ENCODE measurements at regions not wholly inside any gene's neighbourhood (a gene's known extent, or its start where the extent isn't known, plus 50 kb on each side); places are given as distances from the start of the nearest gene placed in this dataset.
A peak's percentile ranks its signal among the peaks of the same experiment; 100 is the strongest.
"Not testable (repeated sequence)": the region's sequence is repeated elsewhere in the genome, so short reads cannot be mapped to it uniquely, and the experiment has no call there.

DNA sequence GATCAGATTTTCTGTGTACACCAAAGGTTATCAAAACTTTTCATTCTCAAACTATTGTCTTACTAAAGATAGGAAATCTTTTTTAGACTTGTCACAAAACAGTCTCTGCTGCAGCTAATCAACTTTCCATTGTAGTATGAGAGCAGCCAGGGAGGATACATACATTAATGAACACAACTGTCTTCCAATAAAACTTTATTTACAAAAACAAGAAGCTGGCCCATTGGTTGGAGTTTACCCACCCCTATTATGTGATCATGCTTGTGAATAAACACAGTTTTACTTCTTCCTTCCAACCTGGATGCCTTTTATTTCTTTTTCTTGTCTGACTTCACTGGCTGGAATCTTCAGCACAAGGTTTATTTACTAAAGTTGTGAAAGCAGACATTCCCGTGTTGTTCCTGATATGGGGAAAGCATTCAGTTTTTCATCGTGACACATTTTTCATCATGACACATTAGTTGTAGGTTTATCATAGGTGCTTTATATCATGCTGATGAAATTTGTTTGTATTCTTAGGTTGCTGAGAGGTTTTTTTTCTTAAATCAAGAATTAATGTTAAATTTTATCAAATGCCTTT is 98.5 kb upstream of the CDK13 start:
- POLR2A ChIA-PET = no interaction called here
- no peaks in the 10 kb centered on the region for H3K9me3 Mint-ChIP-seq
- ATAC-seq (no peak), DNase-seq (ENCODE audit: low spot score) (no peak)
- H3K4me1 Mint-ChIP-seq = peaks cover 4% of the 10 kb centered on the region
- CTCF ChIA-PET = no interaction called here
- TF ChIP-seq, protein P1, sequence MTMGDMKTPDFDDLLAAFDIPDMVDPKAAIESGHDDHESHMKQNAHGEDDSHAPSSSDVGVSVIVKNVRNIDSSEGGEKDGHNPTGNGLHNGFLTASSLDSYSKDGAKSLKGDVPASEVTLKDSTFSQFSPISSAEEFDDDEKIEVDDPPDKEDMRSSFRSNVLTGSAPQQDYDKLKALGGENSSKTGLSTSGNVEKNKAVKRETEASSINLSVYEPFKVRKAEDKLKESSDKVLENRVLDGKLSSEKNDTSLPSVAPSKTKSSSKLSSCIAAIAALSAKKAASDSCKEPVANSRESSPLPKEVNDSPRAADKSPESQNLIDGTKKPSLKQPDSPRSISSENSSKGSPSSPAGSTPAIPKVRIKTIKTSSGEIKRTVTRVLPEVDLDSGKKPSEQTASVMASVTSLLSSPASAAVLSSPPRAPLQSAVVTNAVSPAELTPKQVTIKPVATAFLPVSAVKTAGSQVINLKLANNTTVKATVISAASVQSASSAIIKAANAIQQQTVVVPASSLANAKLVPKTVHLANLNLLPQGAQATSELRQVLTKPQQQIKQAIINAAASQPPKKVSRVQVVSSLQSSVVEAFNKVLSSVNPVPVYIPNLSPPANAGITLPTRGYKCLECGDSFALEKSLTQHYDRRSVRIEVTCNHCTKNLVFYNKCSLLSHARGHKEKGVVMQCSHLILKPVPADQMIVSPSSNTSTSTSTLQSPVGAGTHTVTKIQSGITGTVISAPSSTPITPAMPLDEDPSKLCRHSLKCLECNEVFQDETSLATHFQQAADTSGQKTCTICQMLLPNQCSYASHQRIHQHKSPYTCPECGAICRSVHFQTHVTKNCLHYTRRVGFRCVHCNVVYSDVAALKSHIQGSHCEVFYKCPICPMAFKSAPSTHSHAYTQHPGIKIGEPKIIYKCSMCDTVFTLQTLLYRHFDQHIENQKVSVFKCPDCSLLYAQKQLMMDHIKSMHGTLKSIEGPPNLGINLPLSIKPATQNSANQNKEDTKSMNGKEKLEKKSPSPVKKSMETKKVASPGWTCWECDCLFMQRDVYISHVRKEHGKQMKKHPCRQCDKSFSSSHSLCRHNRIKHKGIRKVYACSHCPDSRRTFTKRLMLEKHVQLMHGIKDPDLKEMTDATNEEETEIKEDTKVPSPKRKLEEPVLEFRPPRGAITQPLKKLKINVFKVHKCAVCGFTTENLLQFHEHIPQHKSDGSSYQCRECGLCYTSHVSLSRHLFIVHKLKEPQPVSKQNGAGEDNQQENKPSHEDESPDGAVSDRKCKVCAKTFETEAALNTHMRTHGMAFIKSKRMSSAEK (CRISPR knock-in tag; IDR thresholded peaks at IDR 0.05; ENCODE audit: borderline replicate concordance) = no peak
- TF ChIP-seq E2F5 (CRISPR knock-in tag; IDR thresholded peaks at IDR 0.05) (no peak), AFF4 (CRISPR knock-in tag; IDR thresholded peaks at IDR 0.05; ENCODE audit: borderline replicate concordance) (no peak), TCF7 (CRISPR knock-in tag; IDR thresholded peaks at IDR 0.05; ENCODE audit: low read depth) (no peak), TEAD1 (CRISPR knock-in tag; IDR thresholded peaks at IDR 0.05) (no peak), CBFB (CRISPR knock-in tag; IDR thresholded peaks at IDR 0.05; ENCODE audit: low read depth) (no peak), EMX1 (CRISPR knock-in tag; IDR thresholded peaks at IDR 0.05) (no peak)
- H3K27ac Mint-ChIP-seq = no peak overlapping the region
- H3K36me3 Mint-ChIP-seq = no peaks in the 10 kb centered on the region
- no peak overlapping the region for H3K4me3 Mint-ChIP-seq
- H3K27me3 Mint-ChIP-seq (ENCODE audit: low read depth) = peaks cover 30% of the 10 kb centered on the region

DNA sequence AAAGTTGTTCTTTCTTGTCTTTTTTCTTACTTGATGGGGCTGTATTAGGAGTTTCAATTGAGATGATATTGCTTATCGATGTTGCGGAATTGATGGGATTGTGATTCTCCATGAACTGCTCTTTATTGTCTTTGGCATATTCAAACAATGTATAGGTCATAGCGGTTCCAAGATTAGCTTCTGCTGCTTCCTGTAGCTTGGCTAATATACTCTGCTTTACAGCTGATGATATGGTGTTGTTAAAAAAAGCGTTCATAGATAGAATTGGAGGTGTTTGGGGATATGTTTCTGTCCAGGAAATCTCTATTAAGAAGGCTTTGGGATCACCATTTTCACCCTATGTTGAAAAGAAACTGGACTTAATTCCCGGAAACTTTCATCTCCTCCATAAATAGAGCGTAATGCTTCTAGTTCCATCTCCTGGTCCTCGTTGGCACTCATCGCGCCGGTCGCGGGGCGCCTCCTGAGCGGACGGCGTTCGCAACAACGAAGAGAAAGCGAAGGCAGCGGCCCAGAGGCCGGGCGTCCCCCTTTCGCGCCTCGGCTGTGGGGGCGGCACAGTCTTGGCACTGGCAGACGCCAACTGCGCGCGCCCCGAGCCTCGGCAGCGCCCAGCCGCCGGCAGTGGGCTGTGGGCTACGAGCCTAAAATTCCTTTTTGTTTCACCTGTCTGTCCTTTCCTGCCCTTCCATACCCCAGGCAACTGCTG is 95.3 kb upstream of the CDK13 start:
- CTCF ChIA-PET; H3K36me3 Mint-ChIP-seq; H3K9me3 Mint-ChIP-seq; DNase-seq (ENCODE audit: low spot score); H3K4me1 Mint-ChIP-seq; POLR2A ChIA-PET; H3K27ac Mint-ChIP-seq: not testable (repeated sequence)
- H3K4me3 Mint-ChIP-seq = peak overlapping the region; percentile 58
- peak; percentile 98 for ATAC-seq
- H3K27me3 Mint-ChIP-seq (ENCODE audit: low read depth) = peaks cover 36% of the 10 kb centered on the region

- ChIA-PET CTCF (no interaction called here), POLR2A (no interaction called here)
- Mint-ChIP-seq H3K36me3 (no peaks in the 10 kb centered on the region), H3K4me3 (peak overlapping the region; percentile 58), H3K9me3 (no peaks in the 10 kb centered on the region), H3K4me1 (peaks cover 4% of the 10 kb centered on the region), H3K27ac (no peak overlapping the region), H3K27me3 (ENCODE audit: low read depth) (peaks cover 36% of the 10 kb centered on the region)
- ATAC-seq (no peak), DNase-seq (ENCODE audit: low spot score) (no peak)
- no peak for TF ChIP-seq AFF4 (CRISPR knock-in tag; IDR thresholded peaks at IDR 0.05; ENCODE audit: borderline replicate concordance)
- no peak for TF ChIP-seq CREB1 (CRISPR knock-in tag; IDR thresholded peaks at IDR 0.05)
These were observed 94.8 kb upstream of the CDK13 start for GRCh38 chr7:39855325-39855674.

DNA sequence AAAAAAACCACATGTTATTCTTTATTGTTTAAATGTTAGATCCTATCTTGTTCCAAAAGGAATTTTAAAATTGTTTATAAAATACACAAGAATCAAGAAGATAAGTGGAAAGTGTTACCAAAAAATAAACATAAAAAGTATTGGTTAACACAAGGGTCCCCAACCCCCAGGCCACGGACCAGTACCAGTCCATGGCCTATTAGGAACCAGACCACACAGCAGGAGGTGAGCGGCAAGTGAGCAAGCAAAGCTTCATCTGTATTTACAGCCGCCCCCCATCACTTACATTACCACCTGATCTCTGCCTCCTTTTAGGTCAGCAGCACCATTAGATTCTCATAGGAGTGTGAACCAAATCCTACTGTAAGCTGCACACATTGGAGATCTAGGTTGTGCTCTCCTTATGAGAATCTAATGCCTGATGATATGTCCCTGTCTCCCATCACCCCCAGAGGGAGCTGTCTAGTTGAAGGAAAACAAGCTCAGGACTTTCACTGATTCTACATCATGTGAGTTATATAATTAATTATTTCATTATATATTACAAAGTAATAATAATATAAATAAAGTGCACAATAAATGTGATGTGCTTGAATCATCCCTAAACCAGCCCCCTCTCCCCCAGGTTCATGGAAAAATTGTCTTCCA is 86.3 kb upstream of the CDK13 start:
- DNase-seq (ENCODE audit: low spot score); H3K9me3 Mint-ChIP-seq; H3K27me3 Mint-ChIP-seq (ENCODE audit: low read depth); POLR2A ChIA-PET; H3K27ac Mint-ChIP-seq; H3K4me3 Mint-ChIP-seq; H3K4me1 Mint-ChIP-seq; H3K36me3 Mint-ChIP-seq: not testable (repeated sequence)
- CTCF ChIA-PET = interaction anchor here (0.7 to 1.1 kb wide), 7 partner anchors 70 to 369 kb away, joined by 3 to 5 read pairs (median 4); no protein-coding TSS in a partner anchor
- peak; percentile 32; the same call in 1 of the 2 replicates for ATAC-seq

DNA sequence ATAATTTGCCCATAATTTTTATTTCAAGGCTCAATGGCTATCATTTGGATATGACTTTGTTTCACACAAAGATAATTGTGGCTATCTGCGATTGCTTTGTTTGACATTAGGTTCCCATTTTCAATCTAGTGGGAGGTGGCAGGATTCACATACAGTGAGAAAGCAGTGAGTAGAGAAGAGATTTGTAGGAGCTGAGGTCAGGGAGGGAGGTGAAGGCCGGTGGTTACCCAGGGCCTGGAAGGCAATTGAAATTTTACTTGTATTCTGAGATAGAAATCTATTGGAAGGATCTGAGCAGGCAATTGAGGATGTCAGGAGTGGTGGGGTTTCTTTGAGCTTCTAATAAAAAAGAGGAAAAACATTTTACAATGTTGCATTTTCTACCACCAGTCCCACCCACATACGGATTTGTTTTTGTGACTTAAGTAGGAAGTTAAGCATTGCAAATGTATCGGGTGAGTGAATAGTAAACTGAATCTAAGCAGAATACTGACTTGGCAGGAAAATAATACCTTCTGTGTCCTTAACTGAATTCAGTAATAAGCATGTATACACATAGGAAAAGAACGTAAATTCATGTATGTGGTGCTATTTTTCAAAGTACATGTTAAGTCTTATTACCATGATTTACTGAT is 80.1 kb upstream of the CDK13 start:
- H3K36me3 Mint-ChIP-seq; POLR2A ChIA-PET; H3K27me3 Mint-ChIP-seq (ENCODE audit: low read depth); CTCF ChIA-PET; H3K4me3 Mint-ChIP-seq; H3K9me3 Mint-ChIP-seq; H3K4me1 Mint-ChIP-seq; DNase-seq (ENCODE audit: low spot score): not testable (repeated sequence)
- ATAC-seq = peak; percentile 50; the same call in 1 of the 2 replicates
- peak overlapping the region; percentile 17; the same call in 1 of the 2 replicates for H3K27ac Mint-ChIP-seq

Measured in WTC11 (cell line).